ENCODE measurements at regions not wholly inside any gene's neighbourhood (a gene's known extent, or its start where the extent isn't known, plus 50 kb on each side); places are given as distances from the start of the nearest gene placed in this dataset.

DNA sequence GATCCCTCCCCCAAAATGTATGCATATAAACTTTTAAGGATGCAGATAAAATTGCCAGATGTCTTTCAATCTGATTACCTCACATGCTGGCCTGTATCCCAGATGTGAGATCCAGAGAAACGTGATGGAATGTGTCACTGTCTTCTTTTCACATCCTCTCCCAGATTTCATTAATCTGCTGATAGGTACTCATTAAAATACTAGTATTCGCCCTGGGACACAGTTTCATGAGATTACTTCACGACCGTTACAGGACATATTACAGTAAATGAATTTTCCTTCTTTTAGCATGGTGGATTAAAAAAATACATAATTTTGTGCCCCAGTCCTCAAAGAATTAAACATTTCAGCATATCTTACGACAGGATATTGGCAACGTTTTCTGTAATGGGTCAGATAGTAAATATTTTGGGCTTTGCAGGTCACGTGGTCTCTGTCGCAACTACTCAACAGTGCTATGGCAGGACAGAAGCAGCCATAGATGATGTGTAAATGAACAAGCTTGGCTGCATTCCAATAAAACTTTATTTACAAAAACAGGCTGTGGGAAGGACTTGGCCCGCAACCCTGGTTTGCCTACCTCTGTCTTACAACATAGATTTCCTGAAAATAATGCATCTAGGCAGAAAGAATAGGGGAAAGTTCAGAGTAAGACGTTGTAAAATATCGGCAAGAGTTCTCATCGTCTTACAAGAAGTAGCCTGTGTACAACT lies 156.0 kb upstream of the DIO3 start:
- no peak for DNase-seq (ENCODE audit: low spot score)

DNA sequence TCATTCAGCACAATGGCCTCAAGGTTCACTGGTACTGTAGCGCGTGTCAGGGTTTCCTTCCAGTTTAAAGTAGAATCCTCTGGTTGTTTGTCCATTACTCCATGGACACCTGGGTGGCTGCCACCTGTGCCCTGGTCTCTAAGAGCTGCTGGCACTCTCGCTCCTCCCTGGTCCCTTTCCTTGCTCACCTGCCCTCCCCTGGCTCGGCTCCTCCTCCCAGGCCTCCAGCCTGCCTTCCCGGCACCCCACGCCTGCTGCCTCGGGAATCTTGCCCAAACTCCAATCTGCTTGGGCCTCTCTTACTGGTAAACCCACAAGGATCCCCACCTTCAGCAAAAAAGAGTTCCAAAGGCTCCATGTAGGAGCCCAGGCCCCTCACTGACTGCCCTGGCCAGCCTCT lies 154.4 kb upstream of the DIO3 start:
- DNase-seq (ENCODE audit: low spot score), result no peak

DNA sequence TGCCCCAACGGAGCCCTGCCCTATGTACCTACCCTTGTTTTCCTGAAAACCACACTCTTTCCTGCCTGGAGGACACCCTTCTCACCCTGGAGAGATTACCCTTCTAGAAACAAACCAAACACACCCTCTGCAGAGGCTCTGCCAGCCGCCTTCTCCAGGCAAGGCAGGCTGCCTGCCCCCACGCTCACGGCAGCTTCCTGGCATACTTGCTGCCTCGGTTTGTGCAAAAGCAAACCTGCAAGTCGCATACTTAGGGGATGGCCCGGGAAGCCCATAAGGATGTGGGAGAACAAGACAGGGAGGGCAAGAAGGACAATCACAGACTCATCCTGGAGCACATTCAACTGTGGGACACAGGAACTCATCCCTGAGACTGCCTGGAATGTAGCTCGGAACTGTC lies 154.0 kb upstream of the DIO3 start:
- DNase-seq (ENCODE audit: low spot score), result no peak

DNA sequence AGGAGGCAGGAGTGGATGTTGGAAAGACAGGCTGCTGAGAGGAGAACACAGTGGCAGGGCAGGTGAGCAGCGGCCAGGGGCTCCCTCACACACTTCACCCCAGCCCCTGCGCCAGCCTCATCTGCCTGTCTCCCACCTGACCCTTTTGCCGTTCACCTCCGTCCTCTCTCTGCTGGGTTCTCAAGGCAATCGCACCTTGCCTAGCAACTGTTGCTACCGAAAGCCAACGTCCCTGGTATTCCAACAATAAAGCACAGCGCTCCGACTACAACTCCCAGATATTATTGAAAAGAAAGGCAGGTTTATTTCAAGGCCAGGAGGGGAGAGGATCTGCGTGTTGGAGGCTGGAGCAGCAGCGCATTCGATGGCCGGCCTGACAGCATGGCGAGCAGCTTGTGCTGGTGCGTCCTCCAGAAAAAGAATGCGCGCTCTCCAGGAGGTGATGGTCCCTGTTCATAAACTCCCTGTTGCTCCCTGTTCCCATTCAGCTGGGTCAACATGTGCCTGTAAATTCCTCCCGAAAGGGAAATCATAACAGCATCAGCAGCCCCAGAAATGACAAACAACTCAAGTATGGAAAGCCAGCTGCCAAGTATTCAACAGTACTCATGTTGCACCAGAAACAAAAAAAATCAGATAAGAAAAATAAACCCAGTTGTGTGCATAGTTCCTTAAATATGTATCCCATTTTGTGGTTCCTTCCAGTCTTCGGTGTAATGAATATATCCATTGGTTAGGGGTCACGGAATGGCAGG lies 153.0 kb upstream of the DIO3 start:
- DNase-seq (ENCODE audit: low spot score), result no peak

DNA sequence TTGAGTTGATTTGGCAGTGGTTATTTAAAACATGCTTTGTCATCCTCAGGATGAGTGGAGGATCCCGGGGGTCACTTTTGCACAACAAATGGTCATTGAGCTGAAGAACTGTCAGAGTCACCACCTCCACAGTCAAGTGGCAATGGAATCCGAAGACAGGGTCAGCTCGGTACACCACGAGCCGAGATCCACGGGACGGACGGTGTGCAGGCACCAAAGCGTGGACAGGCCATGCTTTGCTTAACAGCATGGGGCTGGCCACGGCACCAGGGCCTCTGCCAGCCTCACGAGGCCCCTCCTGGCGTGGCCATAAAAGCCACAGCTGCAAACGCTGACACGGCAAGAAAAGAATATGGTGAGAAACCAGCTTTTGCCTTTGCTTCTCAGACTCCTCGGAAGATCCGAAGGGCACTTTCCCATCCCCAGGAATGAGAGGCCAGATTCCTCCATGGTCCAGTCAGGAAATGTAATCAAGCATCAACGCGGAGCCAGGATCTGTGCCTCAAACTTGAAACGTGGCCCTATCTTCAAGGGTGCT lies 152.2 kb upstream of the DIO3 start:
- no peak for DNase-seq (ENCODE audit: low spot score)

DNA sequence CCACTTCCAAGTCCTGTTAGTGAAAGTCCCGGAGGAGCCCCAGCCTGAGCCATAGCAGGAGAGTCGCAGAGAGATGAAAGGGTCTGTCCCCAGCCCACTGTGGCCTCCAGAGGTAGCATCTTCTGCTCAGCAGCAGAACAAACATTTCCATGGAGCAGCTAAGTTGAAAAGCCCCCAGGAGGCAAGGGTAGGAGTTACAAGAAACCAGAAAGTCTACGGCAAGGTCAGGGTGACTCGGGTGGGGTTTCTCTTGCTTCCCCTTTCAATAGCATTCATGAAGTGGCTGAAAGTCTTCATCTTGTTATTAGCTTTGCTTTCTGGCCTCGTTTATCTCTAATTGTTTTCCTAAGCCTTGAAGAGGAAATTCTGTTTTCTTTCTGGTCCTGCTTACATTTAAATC lies 151.2 kb upstream of the DIO3 start:
- DNase-seq (ENCODE audit: low spot score), result no peak

DNA sequence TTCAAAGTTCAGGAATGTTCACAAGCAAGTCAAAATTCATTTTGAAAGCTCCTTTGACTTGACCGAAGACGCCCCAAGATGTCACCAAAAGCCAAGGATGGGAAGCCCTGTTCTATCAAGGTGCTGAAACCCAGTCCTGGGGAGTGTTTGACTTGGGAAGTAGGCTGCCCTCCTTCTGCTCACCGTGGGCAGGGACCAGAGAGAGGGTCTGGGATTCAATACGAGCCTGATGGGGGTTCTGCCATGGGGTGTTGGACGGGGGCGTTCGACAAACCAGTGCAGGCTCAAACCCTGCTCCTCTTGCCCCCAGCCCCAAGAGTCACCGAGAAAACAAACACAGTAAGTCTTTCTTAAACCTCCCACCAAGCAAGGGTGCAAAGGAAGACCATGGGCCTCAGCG lies 150.1 kb upstream of the DIO3 start:
- DNase-seq (ENCODE audit: low spot score), result no peak

DNA sequence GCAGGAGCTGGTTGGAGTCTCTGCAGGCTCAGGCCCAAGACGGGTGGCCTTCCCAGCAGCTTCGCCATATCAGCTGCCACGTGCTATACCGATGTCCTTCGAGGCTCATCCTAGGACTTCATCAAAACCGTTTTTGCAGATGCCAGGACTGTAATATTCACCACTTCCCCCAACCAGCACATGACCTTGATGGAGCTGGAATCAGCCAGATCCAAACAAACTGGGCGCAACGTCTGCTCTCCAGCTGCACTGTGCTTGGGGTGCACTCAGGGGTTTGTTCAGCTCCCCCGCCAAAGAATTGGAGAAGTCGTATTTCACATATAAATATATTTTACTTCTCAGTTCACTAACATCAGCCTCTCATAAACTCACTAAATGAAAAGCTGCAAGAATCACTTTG lies 149.5 kb upstream of the DIO3 start:
- DNase-seq (ENCODE audit: low spot score), result no peak

DNA sequence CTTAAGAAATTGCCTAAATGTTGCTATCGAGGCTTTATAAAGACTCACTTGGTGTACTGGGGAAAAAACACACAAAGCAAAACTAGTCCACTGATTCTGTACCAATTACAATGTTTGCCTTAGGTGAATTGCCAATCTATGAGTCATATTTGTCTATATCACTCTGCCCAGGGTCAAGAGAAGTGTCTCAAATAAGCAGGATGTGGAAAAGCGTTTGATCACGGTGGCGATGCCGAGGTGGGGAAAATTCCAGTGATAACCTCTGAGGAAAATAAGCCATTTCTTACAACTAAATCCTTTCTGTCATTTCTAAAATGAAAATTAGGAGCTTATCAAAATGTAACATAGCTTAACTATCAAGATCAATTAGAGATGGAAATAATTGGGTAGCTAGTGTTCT lies 148.6 kb upstream of the DIO3 start:
- DNase-seq (ENCODE audit: low spot score), result no peak

DNA sequence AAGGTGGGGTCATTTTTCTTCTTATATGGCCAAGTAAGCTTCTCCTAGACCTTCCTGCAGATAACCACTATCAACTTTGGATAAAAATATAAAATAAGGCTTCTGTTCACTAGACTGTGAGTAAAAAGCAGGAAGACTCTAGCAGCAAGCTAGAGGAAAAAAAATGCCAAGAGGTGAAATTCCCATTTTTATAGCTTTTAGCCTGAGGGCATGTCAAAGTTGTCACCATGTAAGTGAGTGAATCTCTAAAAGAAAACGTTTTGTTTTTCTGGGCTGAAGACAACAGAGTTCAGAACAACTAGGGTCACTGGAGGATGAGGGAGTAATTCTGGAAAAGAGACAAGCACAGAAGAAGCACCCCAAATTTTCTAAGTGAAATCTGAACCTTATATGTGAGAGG lies 143.9 kb upstream of the DIO3 start:
- no peak for DNase-seq (ENCODE audit: low spot score)

DNA sequence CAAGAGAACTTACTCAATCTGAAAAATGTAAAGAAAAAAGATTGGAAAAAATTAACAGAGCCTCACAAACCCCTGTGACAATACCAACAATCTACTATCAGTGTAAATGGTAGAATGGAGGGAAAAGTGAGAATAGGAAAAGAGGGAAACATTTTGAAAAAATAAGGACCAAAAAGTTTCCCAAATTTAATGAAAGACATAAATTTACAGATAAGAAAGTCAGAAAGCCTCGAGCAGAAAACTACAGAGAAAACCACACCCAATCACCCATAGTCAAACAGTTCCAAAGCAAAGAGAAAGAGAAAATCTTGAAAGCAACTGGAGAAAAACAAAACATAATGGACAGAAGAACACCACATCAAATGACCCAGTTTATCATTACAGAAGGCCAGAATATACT lies 142.7 kb upstream of the DIO3 start:
- no peak for DNase-seq (ENCODE audit: low spot score)

DNA sequence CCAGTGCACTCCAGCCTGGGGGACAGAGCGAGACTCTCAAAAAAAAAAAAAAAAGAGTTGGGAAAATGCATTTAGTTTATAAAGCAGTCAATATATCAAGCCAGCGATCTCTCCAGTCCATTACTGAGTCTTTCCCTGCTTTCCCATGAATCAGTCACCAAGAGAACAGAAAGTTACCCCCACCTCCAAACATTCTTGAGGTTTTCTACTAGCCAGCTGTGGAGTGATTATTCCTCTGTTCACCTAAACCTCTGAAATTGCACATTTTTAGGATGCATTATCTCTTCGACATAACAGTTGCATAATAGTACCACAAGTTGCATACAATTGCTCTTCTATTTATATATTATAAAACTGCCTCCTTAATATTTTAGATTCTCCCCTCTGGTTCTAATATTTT lies 134.8 kb upstream of the DIO3 start:
- no peak for DNase-seq (ENCODE audit: low spot score)

DNA sequence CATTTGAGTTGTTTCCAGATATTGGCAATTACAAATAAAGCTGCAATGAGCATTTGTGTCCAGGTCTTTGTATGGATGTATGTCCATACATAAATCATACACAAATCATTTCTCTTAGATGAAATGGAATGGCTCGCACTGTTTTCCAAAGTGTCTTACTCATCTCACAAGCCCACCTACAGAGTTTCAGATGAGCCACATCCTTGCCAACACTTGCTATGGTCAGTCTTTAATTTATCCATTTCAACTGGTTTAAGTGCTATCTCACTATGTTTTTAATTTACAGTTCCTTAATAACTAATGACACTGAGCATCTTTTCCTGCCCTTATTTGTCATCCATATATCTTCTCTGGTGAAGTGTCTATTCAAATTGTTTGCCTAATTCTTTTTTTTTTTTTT lies 132.9 kb upstream of the DIO3 start:
- no peak for DNase-seq (ENCODE audit: low spot score)

DNA sequence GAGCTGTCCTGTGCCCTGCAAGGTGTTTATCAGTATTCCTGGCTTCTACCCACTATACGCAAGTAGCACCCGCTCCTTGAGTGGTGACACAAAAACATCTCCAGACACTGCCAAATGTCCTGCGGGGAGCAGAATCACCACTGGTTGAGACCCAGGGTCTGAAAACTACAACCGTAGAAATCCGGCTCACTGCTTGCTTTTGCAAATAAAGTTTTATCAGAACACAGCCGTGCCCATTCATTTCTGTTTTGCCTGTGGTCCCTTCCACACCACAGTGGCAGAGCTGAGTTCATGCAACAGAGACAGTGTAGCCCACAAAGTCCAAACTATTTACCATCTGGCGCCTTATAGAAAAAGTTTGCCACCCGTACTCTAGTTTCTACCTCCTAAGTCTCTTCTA lies 125.7 kb upstream of the DIO3 start:
- no peak for DNase-seq (ENCODE audit: low spot score)

DNA sequence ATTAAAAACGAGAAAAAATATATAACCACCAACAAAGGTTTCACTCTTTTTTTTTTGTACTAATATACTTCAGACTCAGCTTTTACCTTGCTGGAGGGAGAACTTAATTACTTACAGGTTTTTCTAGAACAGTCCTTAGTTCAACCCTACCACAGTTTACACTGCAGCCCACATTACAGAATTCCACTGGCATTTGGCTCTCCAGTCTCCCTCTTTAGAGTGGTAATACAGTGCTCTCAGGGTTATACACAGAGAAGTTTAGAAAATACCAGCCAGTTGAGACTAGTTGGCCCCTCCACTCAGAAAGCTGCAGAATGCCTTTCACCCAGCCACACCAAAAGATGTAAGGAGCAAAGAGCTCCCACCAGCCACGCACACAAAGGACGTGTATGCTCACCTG lies 122.3 kb upstream of the DIO3 start:
- no peak for DNase-seq (ENCODE audit: low spot score)

DNA sequence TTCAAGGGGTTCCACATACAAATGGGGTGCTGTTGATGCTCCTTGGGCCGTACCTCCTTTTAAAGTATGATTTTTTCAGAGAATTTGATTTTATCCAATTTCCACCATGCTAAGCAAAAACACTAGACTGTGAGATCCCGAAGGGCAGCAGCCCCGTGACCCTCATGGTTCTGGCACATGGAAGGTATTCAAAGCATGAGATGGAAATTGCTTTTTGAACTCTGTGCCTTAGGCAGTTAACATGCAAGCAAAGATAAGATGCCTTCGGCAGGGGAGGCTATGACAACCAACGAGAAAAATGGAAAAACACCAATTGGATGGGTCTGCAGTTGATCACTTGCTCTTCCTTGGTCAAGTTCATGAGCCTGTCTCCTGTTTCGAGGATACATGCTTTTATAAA lies 120.8 kb upstream of the DIO3 start:
- no peak for DNase-seq (ENCODE audit: low spot score)

DNA sequence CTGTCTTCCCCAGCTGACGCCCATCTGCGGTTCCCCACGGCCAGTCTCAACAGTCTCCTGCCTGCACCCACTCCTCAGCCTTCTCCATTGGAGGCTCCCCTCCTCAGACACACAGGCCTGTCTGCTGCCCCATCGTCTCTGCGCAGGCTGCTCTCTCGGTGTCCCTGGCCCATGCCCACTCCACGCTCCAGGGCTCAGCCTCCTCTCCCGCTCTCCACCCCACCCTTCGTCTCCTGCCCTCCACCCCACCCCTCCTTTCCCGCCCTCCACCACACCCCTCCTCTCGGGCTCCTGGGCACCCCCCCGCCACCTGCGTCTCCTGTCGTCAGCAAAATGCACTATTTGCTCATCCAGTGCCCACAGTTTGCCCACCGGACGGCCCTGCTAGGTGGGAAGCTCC lies 119.6 kb upstream of the DIO3 start:
- DNase-seq (ENCODE audit: low spot score), result no peak

DNA sequence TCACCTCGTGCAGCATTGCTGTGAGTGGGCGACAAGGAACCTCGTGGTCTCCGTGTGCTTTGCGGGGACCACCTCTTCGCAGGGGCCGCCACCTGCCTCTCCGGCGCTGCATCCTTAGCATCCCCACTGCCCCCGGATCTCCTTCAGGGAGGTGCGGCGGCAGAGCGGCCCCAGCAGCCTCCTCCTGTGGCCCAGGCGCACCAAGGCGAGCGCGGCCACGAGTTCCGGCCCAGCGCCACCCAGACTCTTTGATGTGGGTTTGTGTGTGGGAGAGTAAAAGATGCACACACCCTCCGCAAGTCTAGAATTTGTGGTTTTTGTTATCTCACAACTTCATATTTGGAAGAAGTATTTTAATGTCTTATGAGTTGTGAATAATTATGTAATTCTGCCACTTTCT lies 118.8 kb upstream of the DIO3 start:
- DNase-seq (ENCODE audit: low spot score), result no peak

DNA sequence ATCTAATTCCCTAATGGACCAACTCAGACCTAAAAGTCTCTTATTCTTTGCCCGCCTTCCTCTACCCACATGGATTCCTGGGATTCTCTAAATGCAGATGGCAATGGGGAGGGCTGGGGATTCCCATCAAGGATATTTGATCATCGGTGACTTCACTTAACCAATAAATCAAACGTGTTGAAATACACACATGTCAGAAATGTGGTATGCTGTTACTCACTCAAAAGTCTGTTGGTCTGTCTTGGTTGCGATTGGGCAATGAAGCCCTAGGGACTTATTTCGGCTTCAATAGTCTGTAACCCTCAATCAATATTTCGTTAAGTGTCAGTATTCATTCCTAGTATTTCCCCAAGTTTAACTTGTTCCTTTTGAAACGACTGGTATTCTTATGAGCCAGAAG lies 117.2 kb upstream of the DIO3 start:
- no peak for DNase-seq (ENCODE audit: low spot score)

DNA sequence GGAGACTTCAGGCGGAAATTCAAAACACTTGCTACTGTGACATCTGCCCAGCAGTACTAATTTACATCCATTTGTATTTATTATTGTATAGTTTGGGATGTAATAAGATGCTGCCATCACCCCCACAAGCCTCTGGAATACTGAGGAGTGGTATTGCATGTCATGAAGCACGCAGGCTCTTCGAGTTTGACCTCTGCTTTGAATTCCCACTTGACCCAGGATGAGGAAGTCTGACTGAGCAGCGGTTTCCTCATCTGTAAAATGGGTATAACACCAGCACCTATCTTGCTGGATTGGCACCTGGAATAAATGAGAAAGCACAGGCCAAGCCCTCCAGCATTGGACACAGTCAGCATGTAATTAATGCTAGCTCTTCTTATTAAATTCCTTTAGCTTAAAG lies 116.0 kb upstream of the DIO3 start:
- DNase-seq (ENCODE audit: low spot score), result no peak

DNA sequence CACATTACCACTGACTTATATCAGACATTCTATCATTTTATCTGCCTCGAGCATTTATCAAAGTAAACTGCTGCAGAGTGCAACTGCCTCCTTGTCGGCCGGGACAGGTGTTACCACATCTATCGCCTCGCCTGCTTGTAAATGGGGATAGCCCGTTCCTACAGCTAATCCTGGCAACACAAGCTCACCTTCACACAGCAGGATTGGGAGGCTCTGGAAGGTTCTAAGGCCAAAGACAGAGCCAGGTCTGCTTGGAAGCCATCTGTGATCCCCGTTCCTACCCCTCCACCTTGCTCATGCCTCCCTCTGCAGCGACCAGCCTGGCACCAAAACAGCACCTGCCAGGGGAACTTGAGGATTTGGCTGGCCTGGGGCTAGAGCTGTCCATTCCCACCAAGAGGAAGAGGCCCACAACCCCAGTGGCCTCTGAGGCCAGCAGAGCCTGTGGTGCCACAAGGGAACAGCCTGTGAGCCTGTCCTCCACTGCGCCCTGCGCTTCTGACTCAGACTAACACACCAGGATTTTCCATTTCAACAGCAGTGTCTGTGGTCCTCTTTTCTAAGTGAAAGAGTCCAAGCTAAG lies 114.8 kb upstream of the DIO3 start:
- DNase-seq (ENCODE audit: low spot score), result no peak

DNA sequence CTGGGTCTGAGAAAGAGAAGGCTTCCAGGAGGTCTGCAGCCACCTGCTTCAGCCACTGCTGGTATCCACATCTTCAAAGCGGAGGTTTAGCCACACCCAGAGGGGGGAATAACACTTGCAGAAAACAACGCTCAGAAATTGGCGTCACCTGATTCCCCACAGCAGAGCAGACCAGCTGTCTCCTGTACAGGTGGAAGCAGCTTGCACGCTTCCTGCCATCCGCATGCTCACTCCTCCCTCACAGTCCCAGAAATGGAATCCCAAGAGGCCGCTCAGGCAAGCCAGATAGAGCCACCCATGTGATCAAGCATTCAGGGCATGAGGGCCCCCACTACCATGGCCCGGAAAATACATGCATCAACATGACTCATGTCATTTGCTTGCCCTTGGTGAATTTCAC lies 112.2 kb upstream of the DIO3 start:
- DNase-seq (ENCODE audit: low spot score), result no peak

DNA sequence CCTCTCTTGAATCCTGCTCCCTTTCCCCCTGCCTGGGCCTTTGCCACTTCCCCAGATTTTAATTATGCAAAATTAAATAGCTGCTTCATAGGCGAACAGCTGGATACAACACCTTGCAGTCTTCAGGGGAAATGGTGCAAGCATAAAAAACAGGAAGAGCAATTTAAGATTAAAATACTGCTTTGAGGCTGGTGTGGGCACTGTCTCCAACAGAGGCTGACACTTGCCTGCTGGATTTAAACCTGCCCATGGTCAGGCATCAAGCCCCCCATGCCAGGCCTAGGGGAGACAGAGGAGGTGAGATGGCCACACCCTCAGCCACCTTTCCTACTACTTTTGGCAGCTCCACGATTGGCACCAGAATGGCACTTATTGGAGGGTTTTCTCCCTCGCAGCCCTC lies 110.1 kb upstream of the DIO3 start:
- no peak for DNase-seq (ENCODE audit: low spot score)

DNA sequence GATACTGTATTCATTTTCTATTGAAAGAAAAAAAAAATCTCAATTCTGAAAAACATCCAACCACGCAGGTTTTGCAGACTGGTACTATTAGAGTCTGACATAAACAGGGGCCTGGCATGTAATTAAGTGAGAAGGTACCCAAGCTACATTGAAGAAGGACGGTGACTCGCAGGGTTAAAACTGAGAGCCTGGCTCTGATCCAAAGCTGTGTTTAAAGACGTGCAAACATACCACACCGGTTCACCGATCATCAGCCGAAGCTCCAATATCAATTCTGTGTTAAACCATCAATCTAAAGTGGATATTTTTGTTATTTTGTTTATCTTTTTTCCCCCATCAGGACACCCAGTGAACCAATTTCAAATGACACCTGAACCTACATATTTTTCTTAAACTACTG lies 108.1 kb upstream of the DIO3 start:
- no peak for DNase-seq (ENCODE audit: low spot score)

All from hematopoietic multipotent progenitor cell treated with erythropoietin and hydrocortisone succinate and interleukin-3 and kit ligand, for 17 days (in vitro differentiated cells).